ENCODE measurements at regions not wholly inside any gene's neighbourhood (a gene's known extent, or its start where the extent isn't known, plus 50 kb on each side); places are given as distances from the start of the nearest gene placed in this dataset.

- Histone ChIP-seq H3K27me3 (ENCODE audit: control insufficient read depth, insufficient read depth, low read length) (no peaks in the 10 kb centered on the region), H3K4me1 (ENCODE audit: control insufficient read depth, insufficient read depth, low read length) (no peaks in the 10 kb centered on the region), H3K9me3 (ENCODE audit: control insufficient read depth, insufficient read depth, low read length) (no peaks in the 10 kb centered on the region), H3K4me3 (ENCODE audit: low read length) (no peak overlapping the region), H3K36me3 (ENCODE audit: control insufficient read depth, insufficient read depth, low read length) (no peaks in the 10 kb centered on the region), H3K27ac (ENCODE audit: low read length) (no peak overlapping the region)
- intact Hi-C loops (cut with micrococcal nuclease): no loop called here
- no peak overlapping the region for H3K4me3 Mint-ChIP-seq
- no peaks in the 10 kb centered on the region for H3K36me3 Mint-ChIP-seq
- no peaks in the 10 kb centered on the region for H3K9me3 Mint-ChIP-seq
- H3K4me1 Mint-ChIP-seq: no peaks in the 10 kb centered on the region
- 90% methylated on average over 2 of the region's 3 CpGs for WGBS (ENCODE audit: insufficient coverage)
- DNase-seq: no peak
- no peak for ATAC-seq
- H3K27me3 Mint-ChIP-seq (ENCODE audit: low read depth in 2 of 2): peaks cover 4 to 23% of the 10 kb centered on the region in 2 donors
- TF ChIP-seq CTCF (IDR thresholded peaks at IDR 0.05): no peak
- H3K27ac Mint-ChIP-seq: no peak overlapping the region
These were observed 464.6 kb downstream of the MTX2 start for GRCh38 chr2:176733698-176734430.

GRCh38 chr2:176734868-176735267, 465.6 kb downstream of the MTX2 start:
- Mint-ChIP-seq H3K27ac (no peak overlapping the region), H3K27me3 (ENCODE audit: low read depth in 2 of 2) (peaks cover 4 to 20% of the 10 kb centered on the region in 2 donors), H3K4me3 (no peak overlapping the region), H3K9me3 (no peaks in the 10 kb centered on the region), H3K4me1 (no peaks in the 10 kb centered on the region), H3K36me3 (no peaks in the 10 kb centered on the region)
- no peaks in the 10 kb centered on the region for H3K27me3 ChIP-seq (ENCODE audit: control insufficient read depth, insufficient read depth, low read length)
- H3K4me3 ChIP-seq (ENCODE audit: low read length): no peak overlapping the region
- no peak overlapping the region for H3K27ac ChIP-seq (ENCODE audit: low read length)
- DNase-seq: no peak
- TF ChIP-seq CTCF (IDR thresholded peaks at IDR 0.05): no peak
- ATAC-seq: no peak
- H3K36me3 ChIP-seq (ENCODE audit: control insufficient read depth, insufficient read depth, low read length): no peaks in the 10 kb centered on the region
- H3K9me3 ChIP-seq (ENCODE audit: control insufficient read depth, insufficient read depth, low read length): no peaks in the 10 kb centered on the region
- intact Hi-C loops (cut with micrococcal nuclease): no loop called here
- no peaks in the 10 kb centered on the region for H3K4me1 ChIP-seq (ENCODE audit: control insufficient read depth, insufficient read depth, low read length)
- WGBS (ENCODE audit: insufficient coverage): 88% methylated on average over 1 of the region's 5 CpGs

DNA sequence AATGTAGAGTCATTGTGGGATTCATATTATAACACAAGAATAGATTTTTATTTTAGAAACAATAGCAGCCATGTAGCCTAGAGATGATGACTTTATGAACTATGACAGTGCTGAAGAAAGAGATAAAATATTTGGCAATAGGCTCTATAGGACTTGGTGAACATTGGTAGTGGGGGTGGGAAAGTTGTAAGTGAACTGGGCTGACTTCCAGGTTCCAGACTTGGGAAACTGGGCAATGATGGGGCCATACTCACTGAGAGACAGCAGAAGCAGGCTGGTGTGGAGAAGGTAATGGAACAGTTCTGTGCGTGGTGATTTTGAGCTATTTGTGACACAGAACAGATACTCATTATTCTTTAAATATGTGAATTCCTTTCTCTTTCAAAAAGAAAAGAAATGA, 470.3 kb upstream of the HNRNPA3 start:
- ATAC-seq: no peak
- TF ChIP-seq CTCF (IDR thresholded peaks at IDR 0.05): no peak
- no peaks in the 10 kb centered on the region for H3K9me3 ChIP-seq (ENCODE audit: control insufficient read depth, insufficient read depth, low read length)
- no peak overlapping the region for H3K4me3 ChIP-seq (ENCODE audit: low read length)
- H3K27ac ChIP-seq (ENCODE audit: low read length): no peak overlapping the region
- H3K36me3 Mint-ChIP-seq: no peaks in the 10 kb centered on the region
- H3K36me3 ChIP-seq (ENCODE audit: control insufficient read depth, insufficient read depth, low read length): no peaks in the 10 kb centered on the region
- no peak overlapping the region for H3K4me3 Mint-ChIP-seq
- intact Hi-C loops (cut with micrococcal nuclease): no loop called here
- no peaks in the 10 kb centered on the region for H3K27me3 ChIP-seq (ENCODE audit: control insufficient read depth, insufficient read depth, low read length)
- no peak overlapping the region for H3K27ac Mint-ChIP-seq
- H3K4me1 Mint-ChIP-seq: peaks cover 8% of the 10 kb centered on the region in 2 donors
- no peaks in the 10 kb centered on the region for H3K9me3 Mint-ChIP-seq
- DNase-seq: no peak
- no CpG with 5 or more reads among the region's 1 CpG for WGBS (ENCODE audit: insufficient coverage)
- no peaks in the 10 kb centered on the region for H3K4me1 ChIP-seq (ENCODE audit: control insufficient read depth, insufficient read depth, low read length)
- H3K27me3 Mint-ChIP-seq (ENCODE audit: low read depth in 2 of 2): peaks cover 16 to 17% of the 10 kb centered on the region in 2 donors

DNA sequence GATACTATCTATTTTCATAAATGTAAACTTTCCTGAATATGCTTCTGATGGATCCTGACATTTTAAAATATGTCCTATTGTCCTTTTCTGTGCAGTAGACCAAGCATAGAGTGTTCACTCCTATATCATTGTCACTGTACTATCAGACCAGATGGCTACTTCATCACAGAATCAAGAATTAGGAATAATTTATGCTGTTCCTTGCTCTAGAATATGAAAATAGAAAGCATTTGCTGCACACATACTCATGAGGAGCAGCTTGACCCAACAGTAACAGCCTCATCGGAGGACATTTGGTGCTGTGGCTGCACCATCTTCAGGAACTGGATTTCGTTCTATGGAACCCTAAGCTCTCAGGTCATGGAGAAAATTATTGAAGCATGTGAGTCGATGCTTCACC, 468.9 kb upstream of the HNRNPA3 start:
- H3K36me3 ChIP-seq (ENCODE audit: control insufficient read depth, insufficient read depth, low read length): no peaks in the 10 kb centered on the region
- WGBS (ENCODE audit: insufficient coverage): 91% methylated on average over 3 of the region's 3 CpGs
- no peaks in the 10 kb centered on the region for H3K9me3 ChIP-seq (ENCODE audit: control insufficient read depth, insufficient read depth, low read length)
- no peak for ATAC-seq
- H3K27ac Mint-ChIP-seq: no peak overlapping the region
- intact Hi-C loops (cut with micrococcal nuclease): no loop called here
- TF ChIP-seq CTCF (IDR thresholded peaks at IDR 0.05): no peak
- no peak for DNase-seq
- H3K9me3 Mint-ChIP-seq: no peaks in the 10 kb centered on the region
- no peak overlapping the region for H3K4me3 ChIP-seq (ENCODE audit: low read length)
- no peaks in the 10 kb centered on the region for H3K27me3 ChIP-seq (ENCODE audit: control insufficient read depth, insufficient read depth, low read length)
- no peaks in the 10 kb centered on the region for H3K4me1 ChIP-seq (ENCODE audit: control insufficient read depth, insufficient read depth, low read length)
- H3K27ac ChIP-seq (ENCODE audit: low read length): no peak overlapping the region
- H3K4me1 Mint-ChIP-seq: peaks cover 8% of the 10 kb centered on the region in 2 donors
- H3K27me3 Mint-ChIP-seq (ENCODE audit: low read depth in 2 of 2): peaks cover 7 to 13% of the 10 kb centered on the region in 2 donors
- no peak overlapping the region for H3K4me3 Mint-ChIP-seq
- no peaks in the 10 kb centered on the region for H3K36me3 Mint-ChIP-seq

Measured in natural killer cell (primary cell).